HG02840 (cell line): ENCODE measurements at regions not wholly inside any gene's neighbourhood (a gene's known extent, or its start where the extent isn't known, plus 50 kb on each side); places are given as distances from the start of the nearest gene placed in this dataset.
"Not testable (repeated sequence)": the region's sequence is repeated elsewhere in the genome, so short reads cannot be mapped to it uniquely, and the experiment has no call there.

ENCODE experiments used
- ATAC-seq: cut with Tn5 transposase; IDR thresholded peaks from one replicate; pipeline ENCODE4 v1.9.1; 2021; ENCODE audit warnings: mild to moderate bottlenecking, moderate library complexity, moderate number of reproducible peaks; ENCODE audit not compliant: unreplicated experiment, low FRiP score

DNA sequence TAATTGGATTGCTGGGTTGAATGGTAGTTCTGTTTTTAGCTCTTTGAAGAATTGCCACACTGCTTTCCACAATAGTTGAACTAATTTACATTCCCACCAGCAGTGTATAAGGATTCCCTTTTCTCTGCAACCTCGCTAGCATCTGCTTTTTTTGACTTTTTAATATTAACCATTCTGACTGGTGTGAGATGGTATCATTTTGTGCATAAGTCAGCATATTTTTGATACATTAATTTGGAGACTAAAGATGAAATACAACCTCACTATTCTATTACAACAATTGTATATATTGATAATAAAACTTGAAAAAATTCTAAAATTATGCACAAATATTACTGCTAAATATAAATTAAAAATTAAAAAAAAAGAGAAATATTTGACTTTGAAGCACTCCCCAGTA lies 350.9 kb downstream of the SPIN4 start:
- not testable (repeated sequence) for ATAC-seq
